Esophagus squamous epithelium (tissue), 5 donors: ENCODE measurements at regions not wholly inside any gene's neighbourhood (a gene's known extent, or its start where the extent isn't known, plus 50 kb on each side); places are given as distances from the start of the nearest gene placed in this dataset.

Source experiments
- DNase-seq: peaks from one replicate; lab custom pipeline; 2025; lab: John Stamatoyannopoulos, UW
- H3K27ac ChIP-seq, 4 donors: fragments of 200-600 bp; sonication (generic); one replicate each; pipeline ENCODE4 v1.5.1; 2016 to 2019; ENCODE audit warnings: mild to moderate bottlenecking in 1 of 4
- H3K27me3 ChIP-seq, 4 donors: fragments of 200-600 bp; sonication (generic); 1 replicate in 3 of 4; 2 replicates in 1 of 4; pipeline versions ENCODE4 v1.5.1 to v1.6.0; 2017 to 2021; ENCODE audit warnings: antibody characterized with exemption in 1 of 4
- H3K36me3 ChIP-seq, 3 donors: fragments of 200-600 bp; sonication (generic); one replicate each; pipeline ENCODE4 v1.5.1; 2016 to 2019
- H3K4me1 ChIP-seq, 3 donors: fragments of 200-600 bp; sonication (generic); one replicate each; pipeline ENCODE4 v1.5.1; 2017 to 2019
- H3K4me3 ChIP-seq, 4 donors: fragments of 200-600 bp; sonication (generic); 1 replicate in 3 of 4; 2 replicates in 1 of 4; pipeline ENCODE4 v1.5.1; 2016 to 2019; ENCODE audit warnings: mild to moderate bottlenecking in 2 of 4, moderate library complexity in 1 of 4
- H3K9me3 ChIP-seq, 3 donors: fragments of 200-600 bp; sonication (generic); one replicate each; pipeline ENCODE4 v1.5.1; 2016 to 2019
- CTCF ChIP-seq, 6 experiments: fragments of 450-650 bp in 4 of 6; fragments of 200-600 bp in 2 of 6; sonication (generic) in 2 of 6; IDR thresholded peaks; one replicate each; pipeline ENCODE4 v1.5.1; 2016 to 2019; ENCODE audit warnings: antibody characterized with exemption in 6 of 6, mild to moderate bottlenecking in 4 of 6, moderate library complexity in 4 of 6
- POLR2A ChIP-seq, 4 donors: fragments of 450-650 bp; IDR thresholded peaks; one replicate each; pipeline ENCODE4 v1.6.1; 2017; ENCODE audit warnings: antibody characterized with exemption in 4 of 4, mild to moderate bottlenecking in 4 of 4, moderate library complexity in 3 of 4
- WGBS, 2 donors: methylation state at CpG; one replicate each; pipeline ENCODE4 v1.1.5; 2018; 5-methylcytosine and 5-hydroxymethylcytosine counted together
- intact Hi-C: fragments of 100-400 bp; cut with DNase I; formaldehyde crosslinking; loops from one replicate; pipeline ENCODE4 v1.15.0; 2022
- donor health status: DM: yes; HTN: yes; CAD: no.

GRCh38 chr5:155307229-155307628, 293.7 kb downstream of the KIF4B start:
- H3K27me3 ChIP-seq: no peaks in the 10 kb centered on the region
- TF ChIP-seq POLR2A (IDR thresholded peaks at IDR 0.05) (no peak), CTCF (IDR thresholded peaks at IDR 0.05) (no peak)
- intact Hi-C loops: no loop called here
- H3K4me1 ChIP-seq: peaks cover 0 to 20% (median 4%) of the 10 kb centered on the region in 3 donors
- H3K36me3 ChIP-seq: no peaks in the 10 kb centered on the region
- DNase-seq: no peak
- H3K27ac ChIP-seq: no peak overlapping the region
- H3K4me3 ChIP-seq: no peak overlapping the region
- WGBS, 2 donors: 54 to 63% methylated on average over 3 of the region's 3 CpGs
- H3K9me3 ChIP-seq: no peaks in the 10 kb centered on the region

GRCh38 chr5:155308289-155308688, 294.7 kb downstream of the KIF4B start:
- no peaks in the 10 kb centered on the region for H3K36me3 ChIP-seq
- intact Hi-C loops: no loop called here
- TF ChIP-seq CTCF (IDR thresholded peaks at IDR 0.05) (no peak), POLR2A (IDR thresholded peaks at IDR 0.05) (no peak)

GRCh38 chr5:155309021-155309746, 295.6 kb downstream of the KIF4B start:
- TF ChIP-seq CTCF (IDR thresholded peaks at IDR 0.05): no peak
- no peak for TF ChIP-seq POLR2A (IDR thresholded peaks at IDR 0.05)
- DNase-seq: no peak
- Histone ChIP-seq H3K9me3 (no peaks in the 10 kb centered on the region), H3K4me3 (no peak overlapping the region), H3K27me3 (no peaks in the 10 kb centered on the region), H3K36me3 (no peaks in the 10 kb centered on the region), H3K4me1 (peaks cover 0 to 15% (median 4%) of the 10 kb centered on the region in 3 donors), H3K27ac (no peak overlapping the region)
- 50 to 56% methylated on average over 4 of the region's 4 CpGs for WGBS, 2 donors
- intact Hi-C loops: no loop called here

More at GRCh38 chr5:155308289-155308688, 294.7 kb downstream of the KIF4B start:
- Histone ChIP-seq H3K27me3 (no peaks in the 10 kb centered on the region), H3K9me3 (no peaks in the 10 kb centered on the region), H3K4me1 (peaks cover 0 to 16% (median 4%) of the 10 kb centered on the region in 3 donors), H3K27ac (no peak overlapping the region), H3K4me3 (no peak overlapping the region)
- no peak for DNase-seq

- no peaks in the 10 kb centered on the region for H3K36me3 ChIP-seq
Observed at GRCh38 chr5:155311721-155312120, 298.2 kb downstream of the KIF4B start.

More at GRCh38 chr5:155311721-155312120, 298.2 kb downstream of the KIF4B start:
- H3K9me3 ChIP-seq: no peaks in the 10 kb centered on the region
- no peaks in the 10 kb centered on the region for H3K27me3 ChIP-seq
- intact Hi-C loops: no loop called here
- DNase-seq: no peak
- WGBS, 2 donors: 56 to 67% methylated on average over 1 of the region's 1 CpG
- H3K27ac ChIP-seq: no peak overlapping the region
- no peak overlapping the region for H3K4me3 ChIP-seq
- TF ChIP-seq POLR2A (IDR thresholded peaks at IDR 0.05): no peak
- no peak for TF ChIP-seq CTCF (IDR thresholded peaks at IDR 0.05)
- peaks cover 0 to 12% (median 3%) of the 10 kb centered on the region in 3 donors for H3K4me1 ChIP-seq
